ENCODE measurements at regions not wholly inside any gene's neighbourhood (a gene's known extent, or its start where the extent isn't known, plus 50 kb on each side); places are given as distances from the start of the nearest gene placed in this dataset.
A peak's percentile ranks its signal among the peaks of the same experiment; 100 is the strongest.

DNA sequence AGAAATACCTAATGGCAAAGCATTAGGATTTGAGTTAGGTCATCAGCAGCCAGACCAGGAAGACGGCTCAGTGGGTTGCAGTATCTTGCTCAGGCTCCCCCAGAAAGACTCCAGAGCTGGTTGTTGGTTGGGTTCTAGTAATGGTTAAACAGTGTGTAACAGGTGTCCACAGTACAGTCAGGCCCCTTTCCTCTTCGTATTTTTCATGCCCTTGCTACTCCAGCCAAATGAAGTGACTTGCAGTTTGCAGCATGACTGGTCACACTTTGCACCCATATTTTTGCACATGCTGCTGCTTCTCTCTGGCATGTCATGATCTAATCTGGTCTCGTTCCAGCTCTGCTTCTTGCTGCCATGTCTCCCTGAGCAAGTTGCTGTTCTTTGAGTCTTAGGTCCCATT lies 60.6 kb upstream of the TRPC7 start:
- ChIA-PET CTCF (interaction anchor here (0.9 to 1.8 kb wide), 5 partner anchors 19 to 178 kb away, joined by 3 to 4 read pairs (median 3); no protein-coding TSS in a partner anchor), POLR2A (no interaction called here)
- 5% methylated on average over 3 of the region's 3 CpGs for WGBS (ENCODE audit: missing lambda C conversion rate)
- no peak for FAIRE-seq
- no peaks in the 10 kb centered on the region for H3K9me3 ChIP-seq
- no peaks in the 10 kb centered on the region for H3K4me1 ChIP-seq
- H3K4me3 ChIP-seq, result no peak overlapping the region
- H3K4me2 ChIP-seq, result no peak overlapping the region
- no peak for ATAC-seq
- no peak for TF ChIP-seq FOSL2 (IDR thresholded peaks at IDR 0.05)
- no peak for TF ChIP-seq FOSL2 (CRISPR knock-in tag; IDR thresholded peaks at IDR 0.05)
- TF ChIP-seq RAD21 (conservative IDR thresholded peaks at IDR 0.05 in 1 of 2, IDR thresholded peaks at IDR 0.05 in 1 of 2), result no peak
- no peak for TF ChIP-seq KDM5A (IDR thresholded peaks at IDR 0.05)
- no peak for TF ChIP-seq EP300 (IDR thresholded peaks at IDR 0.05)
- TF ChIP-seq NFE2L2 (conservative IDR thresholded peaks at IDR 0.05; ENCODE audit: low read length), result 0 out of 2 replicates have a peak, but pooled peaks have one; percentile 30
- TF ChIP-seq, protein P1, sequence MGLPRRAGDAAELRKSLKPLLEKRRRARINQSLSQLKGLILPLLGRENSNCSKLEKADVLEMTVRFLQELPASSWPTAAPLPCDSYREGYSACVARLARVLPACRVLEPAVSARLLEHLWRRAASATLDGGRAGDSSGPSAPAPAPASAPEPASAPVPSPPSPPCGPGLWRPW (IDR thresholded peaks at IDR 0.05), result no peak
- TF ChIP-seq POLR2AphosphoS2 (conservative IDR thresholded peaks at IDR 0.05; ENCODE audit: low read length), result no peak
- DNase-seq (ENCODE audit: low read depth in 1 of 2, low spot score in 1 of 2), result no peak
- no peak overlapping the region for H3K27ac ChIP-seq

DNA sequence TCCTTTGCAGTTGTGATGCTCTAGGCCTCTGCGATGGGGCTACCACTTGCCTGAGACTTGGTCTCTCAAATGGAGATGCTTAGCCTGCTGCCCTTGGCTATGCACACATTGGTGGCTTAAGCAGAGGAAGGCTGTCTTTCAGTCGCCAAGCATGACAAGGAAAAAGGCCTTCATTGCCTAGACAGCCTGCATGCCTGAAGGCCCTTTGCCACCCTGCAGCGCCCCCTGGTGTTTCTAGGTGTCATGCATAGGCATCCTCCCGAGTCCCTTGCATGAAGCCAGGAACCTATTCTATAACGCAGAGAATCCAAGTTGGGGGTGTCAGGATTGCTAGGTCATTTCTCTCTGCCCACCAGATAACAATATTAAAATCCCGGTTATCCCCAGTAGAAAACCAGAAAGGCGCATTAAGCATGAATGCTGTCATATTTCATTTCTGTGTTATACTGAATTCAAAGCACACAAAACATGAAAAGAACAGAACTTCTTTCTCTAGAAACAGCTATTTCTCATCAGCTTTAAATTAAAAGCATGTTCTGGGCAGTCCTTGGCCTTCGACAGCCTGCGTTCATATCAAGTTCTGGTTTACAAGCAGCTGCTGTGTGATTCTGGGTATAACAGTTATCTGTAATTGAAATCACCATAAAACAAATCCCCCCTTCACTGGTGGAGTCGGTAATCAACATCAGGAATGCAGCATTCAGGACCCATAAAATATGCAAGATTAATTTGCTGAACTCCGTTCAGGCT lies 59.7 kb upstream of the TRPC7 start:
- Histone ChIP-seq H3K4me3 (no peak overlapping the region), H3K27ac (no peak overlapping the region), H3K4me2 (no peak overlapping the region), H3K9me3 (no peaks in the 10 kb centered on the region), H3K4me1 (no peaks in the 10 kb centered on the region)
- ChIA-PET CTCF (interaction anchor here (0.8 to 1.8 kb wide), 6 partner anchors 15 to 177 kb away, joined by 3 to 4 read pairs (median 3); no protein-coding TSS in a partner anchor), POLR2A (no interaction called here)
- no peak for FAIRE-seq
- WGBS (ENCODE audit: missing lambda C conversion rate), result 17% methylated on average over 10 of the region's 11 CpGs
- ATAC-seq, result peak; percentile 80 to 98
- no peak for TF ChIP-seq RCOR1 (IDR thresholded peaks at IDR 0.05; ENCODE audit: low read depth, low read length)
- peak; percentile 49 to 70 for TF ChIP-seq RAD21 (conservative IDR thresholded peaks at IDR 0.05 in 1 of 2, IDR thresholded peaks at IDR 0.05 in 1 of 2)
- TF ChIP-seq, protein P2, sequence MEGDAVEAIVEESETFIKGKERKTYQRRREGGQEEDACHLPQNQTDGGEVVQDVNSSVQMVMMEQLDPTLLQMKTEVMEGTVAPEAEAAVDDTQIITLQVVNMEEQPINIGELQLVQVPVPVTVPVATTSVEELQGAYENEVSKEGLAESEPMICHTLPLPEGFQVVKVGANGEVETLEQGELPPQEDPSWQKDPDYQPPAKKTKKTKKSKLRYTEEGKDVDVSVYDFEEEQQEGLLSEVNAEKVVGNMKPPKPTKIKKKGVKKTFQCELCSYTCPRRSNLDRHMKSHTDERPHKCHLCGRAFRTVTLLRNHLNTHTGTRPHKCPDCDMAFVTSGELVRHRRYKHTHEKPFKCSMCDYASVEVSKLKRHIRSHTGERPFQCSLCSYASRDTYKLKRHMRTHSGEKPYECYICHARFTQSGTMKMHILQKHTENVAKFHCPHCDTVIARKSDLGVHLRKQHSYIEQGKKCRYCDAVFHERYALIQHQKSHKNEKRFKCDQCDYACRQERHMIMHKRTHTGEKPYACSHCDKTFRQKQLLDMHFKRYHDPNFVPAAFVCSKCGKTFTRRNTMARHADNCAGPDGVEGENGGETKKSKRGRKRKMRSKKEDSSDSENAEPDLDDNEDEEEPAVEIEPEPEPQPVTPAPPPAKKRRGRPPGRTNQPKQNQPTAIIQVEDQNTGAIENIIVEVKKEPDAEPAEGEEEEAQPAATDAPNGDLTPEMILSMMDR (IDR thresholded peaks at IDR 0.05), result peak; percentile 53
- TF ChIP-seq MAFK (IDR thresholded peaks at IDR 0.05; ENCODE audit: partially characterized antibody), result no peak
- TF ChIP-seq SMC3 (IDR thresholded peaks at IDR 0.05), result peak; percentile 58
- no peak for TF ChIP-seq CBX2 (IDR thresholded peaks at IDR 0.05; ENCODE audit: borderline replicate concordance, low read depth)
- TF ChIP-seq, protein P3, sequence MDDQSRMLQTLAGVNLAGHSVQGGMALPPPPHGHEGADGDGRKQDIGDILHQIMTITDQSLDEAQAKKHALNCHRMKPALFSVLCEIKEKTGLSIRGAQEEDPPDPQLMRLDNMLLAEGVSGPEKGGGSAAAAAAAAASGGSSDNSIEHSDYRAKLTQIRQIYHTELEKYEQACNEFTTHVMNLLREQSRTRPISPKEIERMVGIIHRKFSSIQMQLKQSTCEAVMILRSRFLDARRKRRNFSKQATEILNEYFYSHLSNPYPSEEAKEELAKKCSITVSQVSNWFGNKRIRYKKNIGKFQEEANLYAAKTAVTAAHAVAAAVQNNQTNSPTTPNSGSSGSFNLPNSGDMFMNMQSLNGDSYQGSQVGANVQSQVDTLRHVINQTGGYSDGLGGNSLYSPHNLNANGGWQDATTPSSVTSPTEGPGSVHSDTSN (IDR thresholded peaks at IDR 0.05), result no peak
- DNase-seq (ENCODE audit: low read depth in 1 of 2, low spot score in 1 of 2), result peak; percentile 58 to 66

DNA sequence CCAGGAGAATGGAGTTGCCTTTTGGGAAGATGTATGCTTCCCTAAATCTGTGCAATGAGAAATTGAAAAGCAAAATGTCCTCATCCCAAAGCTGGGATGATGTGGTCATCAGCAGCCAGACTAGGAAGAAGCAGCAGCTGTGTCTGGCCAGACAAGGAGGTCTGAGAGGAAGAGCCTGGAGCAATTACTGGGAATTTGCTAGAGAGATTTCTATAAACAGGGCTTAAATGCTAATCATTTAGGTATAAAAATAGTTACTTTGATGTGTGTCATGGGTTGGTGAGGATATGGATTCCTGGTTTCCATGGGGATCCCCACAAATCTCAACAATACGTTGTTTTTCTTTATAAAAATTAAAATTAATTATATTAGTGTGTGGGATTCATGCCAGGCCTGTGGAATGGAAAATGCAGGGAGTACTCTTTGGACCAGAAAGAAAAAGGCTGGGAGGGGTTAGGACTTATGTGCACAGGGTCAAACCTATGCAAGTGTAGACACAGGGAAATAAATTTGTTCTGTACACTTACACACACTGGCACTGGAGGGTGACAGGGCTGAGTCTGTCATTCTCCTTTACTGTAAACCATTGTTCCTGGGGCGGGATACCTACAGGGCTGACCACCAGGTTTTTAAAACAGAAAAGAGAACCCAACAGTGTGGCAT lies 58.7 kb upstream of the TRPC7 start:
- Histone ChIP-seq H3K27ac (no peak overlapping the region), H3K4me2 (no peak overlapping the region), H3K9me3 (no peaks in the 10 kb centered on the region), H3K4me1 (no peaks in the 10 kb centered on the region), H3K4me3 (no peak overlapping the region)
- POLR2A ChIA-PET, result no interaction called here
- DNase-seq (ENCODE audit: low read depth in 1 of 2, low spot score in 1 of 2), result no peak
- 19% methylated on average over 2 of the region's 2 CpGs for WGBS (ENCODE audit: missing lambda C conversion rate)
- no peak for ATAC-seq
- FAIRE-seq, result no peak
- CTCF ChIA-PET, result interaction anchor here (1.8 kb wide), 1 partner anchor 174 kb away, joined by 10 read pairs; no protein-coding TSS in a partner anchor
- TF ChIP-seq, protein P4, sequence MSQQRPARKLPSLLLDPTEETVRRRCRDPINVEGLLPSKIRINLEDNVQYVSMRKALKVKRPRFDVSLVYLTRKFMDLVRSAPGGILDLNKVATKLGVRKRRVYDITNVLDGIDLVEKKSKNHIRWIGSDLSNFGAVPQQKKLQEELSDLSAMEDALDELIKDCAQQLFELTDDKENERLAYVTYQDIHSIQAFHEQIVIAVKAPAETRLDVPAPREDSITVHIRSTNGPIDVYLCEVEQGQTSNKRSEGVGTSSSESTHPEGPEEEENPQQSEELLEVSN (IDR thresholded peaks at IDR 0.05; ENCODE audit: borderline replicate concordance, low read depth), result no peak
- TF ChIP-seq CHD4 (IDR thresholded peaks at IDR 0.05; ENCODE audit: borderline replicate concordance), result no peak
- TF ChIP-seq MAZ (IDR thresholded peaks at IDR 0.05; ENCODE audit: borderline replicate concordance, low read depth, low read length), result no peak
- no peak for TF ChIP-seq HOXB13 (CRISPR knock-in tag; IDR thresholded peaks at IDR 0.05; ENCODE audit: low read depth)
- TF ChIP-seq TP53 (CRISPR knock-in tag; IDR thresholded peaks at IDR 0.05), result no peak
- no peak for TF ChIP-seq RCOR1 (IDR thresholded peaks at IDR 0.05; ENCODE audit: low read depth, low read length)
- no peak for TF ChIP-seq EP300 (IDR thresholded peaks at IDR 0.05)
- no peak for TF ChIP-seq POLR2AphosphoS2 (conservative IDR thresholded peaks at IDR 0.05; ENCODE audit: low read length)
- no peak for TF ChIP-seq HOXB5 (CRISPR knock-in tag; IDR thresholded peaks at IDR 0.05)
- no peak for TF ChIP-seq RNF2 (IDR thresholded peaks at IDR 0.05; ENCODE audit: borderline replicate concordance, low read depth)
- TF ChIP-seq FOXS1 (CRISPR knock-in tag; IDR thresholded peaks at IDR 0.05), result no peak
- TF ChIP-seq, protein P1 (IDR thresholded peaks at IDR 0.05), result no peak
- TF ChIP-seq, protein P5, sequence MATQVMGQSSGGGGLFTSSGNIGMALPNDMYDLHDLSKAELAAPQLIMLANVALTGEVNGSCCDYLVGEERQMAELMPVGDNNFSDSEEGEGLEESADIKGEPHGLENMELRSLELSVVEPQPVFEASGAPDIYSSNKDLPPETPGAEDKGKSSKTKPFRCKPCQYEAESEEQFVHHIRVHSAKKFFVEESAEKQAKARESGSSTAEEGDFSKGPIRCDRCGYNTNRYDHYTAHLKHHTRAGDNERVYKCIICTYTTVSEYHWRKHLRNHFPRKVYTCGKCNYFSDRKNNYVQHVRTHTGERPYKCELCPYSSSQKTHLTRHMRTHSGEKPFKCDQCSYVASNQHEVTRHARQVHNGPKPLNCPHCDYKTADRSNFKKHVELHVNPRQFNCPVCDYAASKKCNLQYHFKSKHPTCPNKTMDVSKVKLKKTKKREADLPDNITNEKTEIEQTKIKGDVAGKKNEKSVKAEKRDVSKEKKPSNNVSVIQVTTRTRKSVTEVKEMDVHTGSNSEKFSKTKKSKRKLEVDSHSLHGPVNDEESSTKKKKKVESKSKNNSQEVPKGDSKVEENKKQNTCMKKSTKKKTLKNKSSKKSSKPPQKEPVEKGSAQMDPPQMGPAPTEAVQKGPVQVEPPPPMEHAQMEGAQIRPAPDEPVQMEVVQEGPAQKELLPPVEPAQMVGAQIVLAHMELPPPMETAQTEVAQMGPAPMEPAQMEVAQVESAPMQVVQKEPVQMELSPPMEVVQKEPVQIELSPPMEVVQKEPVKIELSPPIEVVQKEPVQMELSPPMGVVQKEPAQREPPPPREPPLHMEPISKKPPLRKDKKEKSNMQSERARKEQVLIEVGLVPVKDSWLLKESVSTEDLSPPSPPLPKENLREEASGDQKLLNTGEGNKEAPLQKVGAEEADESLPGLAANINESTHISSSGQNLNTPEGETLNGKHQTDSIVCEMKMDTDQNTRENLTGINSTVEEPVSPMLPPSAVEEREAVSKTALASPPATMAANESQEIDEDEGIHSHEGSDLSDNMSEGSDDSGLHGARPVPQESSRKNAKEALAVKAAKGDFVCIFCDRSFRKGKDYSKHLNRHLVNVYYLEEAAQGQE (IDR thresholded peaks at IDR 0.05), result no peak
- no peak for TF ChIP-seq MAFK (IDR thresholded peaks at IDR 0.05; ENCODE audit: partially characterized antibody)

Data from A549 (cell line).